GM19372 (cell line): ENCODE measurements at regions not wholly inside any gene's neighbourhood (a gene's known extent, or its start where the extent isn't known, plus 50 kb on each side); places are given as distances from the start of the nearest gene placed in this dataset.
"Not testable (repeated sequence)": the region's sequence is repeated elsewhere in the genome, so short reads cannot be mapped to it uniquely, and the experiment has no call there.

Experiments
- ATAC-seq: cut with Tn5 transposase; IDR thresholded peaks from one replicate; pipeline ENCODE4 v1.9.1; 2021; ENCODE audit warnings: mild to moderate bottlenecking, low read depth, moderate library complexity; ENCODE audit not compliant: unreplicated experiment

- ATAC-seq, result not testable (repeated sequence)
These were observed 77.8 kb downstream of the LIMS3 start for GRCh38 chr2:109976319-109976718.

GRCh38 chr2:109980754-109981153 is 82.3 kb downstream of the LIMS3 start:
- ATAC-seq, result not testable (repeated sequence)

- not testable (repeated sequence) for ATAC-seq
These were observed 88.1 kb downstream of the LIMS3 start for GRCh38 chr2:109986389-109987088.

- ATAC-seq, result not testable (repeated sequence)
These were observed 88.6 kb downstream of the LIMS3 start for GRCh38 chr2:109987089-109987420.

GRCh38 chr2:109987458-109988345 is 89.2 kb downstream of the LIMS3 start:
- peak; percentile 63 for ATAC-seq

- ATAC-seq, result not testable (repeated sequence)
These were observed 100.9 kb downstream of the LIMS3 start for GRCh38 chr2:109999395-109999794.

- ATAC-seq, result not testable (repeated sequence)
These were observed 104.0 kb downstream of the LIMS3 start for GRCh38 chr2:110002502-110002901.

GRCh38 chr2:110013388-110013787 is 102.2 kb downstream of the MALL start:
- not testable (repeated sequence) for ATAC-seq

- not testable (repeated sequence) for ATAC-seq
These were observed 99.1 kb downstream of the MALL start for GRCh38 chr2:110016381-110017092.

GRCh38 chr2:110020269-110020668 is 95.4 kb downstream of the MALL start:
- ATAC-seq, result not testable (repeated sequence)

GRCh38 chr2:110022278-110022677 is 93.3 kb downstream of the MALL start:
- not testable (repeated sequence) for ATAC-seq

- ATAC-seq, result not testable (repeated sequence)
These were observed 89.4 kb downstream of the MALL start for GRCh38 chr2:110026126-110026785.

GRCh38 chr2:110028411-110028810 is 87.2 kb downstream of the MALL start:
- not testable (repeated sequence) for ATAC-seq

GRCh38 chr2:110030894-110031293 is 84.7 kb downstream of the MALL start:
- ATAC-seq, result not testable (repeated sequence)

GRCh38 chr2:110031722-110032327 is 83.8 kb downstream of the MALL start:
- ATAC-seq, result not testable (repeated sequence)
